H9 (cell line): ENCODE measurements at regions not wholly inside any gene's neighbourhood (a gene's known extent, or its start where the extent isn't known, plus 50 kb on each side); places are given as distances from the start of the nearest gene placed in this dataset.
A peak's percentile ranks its signal among the peaks of the same experiment; 100 is the strongest.
"Not testable (repeated sequence)": the region's sequence is repeated elsewhere in the genome, so short reads cannot be mapped to it uniquely, and the experiment has no call there.

ENCODE experiments used
- DNase-seq: peaks from one replicate; pipeline ENCODE4 v3.0.0-alpha.2; 2017
- H2AFZ ChIP-seq: one replicate; pipeline ENCODE4 v1.6.1; 2013; ENCODE audit warnings: mild to moderate bottlenecking, low read length, control low read depth, moderate library complexity
- H2AK5ac ChIP-seq: 2 replicates; pipeline ENCODE4 v1.6.1; 2013; ENCODE audit warnings: low read length, control low read depth, mixed read lengths; ENCODE audit not compliant: insufficient read length
- H2BK120ac ChIP-seq: one replicate; pipeline ENCODE4 v1.6.1; 2013; ENCODE audit warnings: low read depth, mild to moderate bottlenecking, low read length, control low read depth, inconsistent platforms; ENCODE audit not compliant: poor library complexity, severe bottlenecking
- H2BK12ac ChIP-seq: 2 replicates; pipeline ENCODE4 v1.6.1; 2013; ENCODE audit warnings: low read length, control low read depth, mixed read lengths, low read depth; ENCODE audit not compliant: insufficient read length
- H2BK15ac ChIP-seq: 2 replicates; pipeline ENCODE4 v1.6.1; 2013; ENCODE audit warnings: low read depth, low read length, control low read depth
- H2BK20ac ChIP-seq: one replicate; pipeline ENCODE4 v1.6.1; 2013; ENCODE audit warnings: low read depth, mild to moderate bottlenecking, low read length, control low read depth, inconsistent platforms; ENCODE audit not compliant: poor library complexity, severe bottlenecking
- H2BK5ac ChIP-seq: 2 replicates; pipeline ENCODE4 v1.6.1; 2013; ENCODE audit warnings: low read length, control low read depth, mixed read lengths; ENCODE audit not compliant: insufficient read length
- H3K14ac ChIP-seq: 2 replicates; pipeline ENCODE4 v1.6.1; 2013; ENCODE audit warnings: low read length, control low read depth; ENCODE audit not compliant: insufficient read depth
- H3K18ac ChIP-seq: 2 replicates; pipeline ENCODE4 v1.6.1; 2013; ENCODE audit warnings: low read depth, mild to moderate bottlenecking, mixed read lengths, low read length, control low read depth; ENCODE audit not compliant: insufficient read length
- H3K23ac ChIP-seq: 2 replicates; pipeline ENCODE4 v1.6.1; 2013; ENCODE audit warnings: low read length, control low read depth, mixed read lengths, low read depth; ENCODE audit not compliant: insufficient read length
- H3K23me2 ChIP-seq: 2 replicates; pipeline ENCODE4 v1.6.1; 2013; ENCODE audit warnings: low read depth, mild to moderate bottlenecking, mixed read lengths, low read length, control low read depth; ENCODE audit not compliant: insufficient read length, poor library complexity, severe bottlenecking
- H3K27ac ChIP-seq: 2 replicates; pipeline ENCODE4 v1.5.1; 2013; ENCODE audit warnings: low read length, control low read depth, mixed read lengths, low read depth; ENCODE audit not compliant: insufficient read length
- H3K27me3 ChIP-seq: 2 replicates; pipeline ENCODE4 v1.6.1; 2013; ENCODE audit warnings: low read length, control low read depth, inconsistent platforms; ENCODE audit not compliant: insufficient read depth
- H3K4ac ChIP-seq: 2 replicates; pipeline ENCODE4 v1.6.1; 2013; ENCODE audit warnings: low read depth, mild to moderate bottlenecking, control low read depth, inconsistent platforms, low read length, moderate library complexity
- H3K4me1 ChIP-seq: 2 replicates; pipeline ENCODE4 v1.6.1; 2013; ENCODE audit warnings: low read length, control low read depth, inconsistent platforms; ENCODE audit not compliant: insufficient read depth
- H3K4me2 ChIP-seq: 2 replicates; pipeline ENCODE4 v1.6.1; 2013; ENCODE audit warnings: low read length, control low read depth, mixed read lengths; ENCODE audit not compliant: insufficient read length, insufficient read depth
- H3K56ac ChIP-seq: 2 replicates; pipeline ENCODE4 v1.6.1; 2013; ENCODE audit warnings: low read depth, mild to moderate bottlenecking, mixed read lengths, low read length, control low read depth; ENCODE audit not compliant: insufficient read length
- H3K79me1 ChIP-seq: 2 replicates; pipeline ENCODE4 v1.6.1; 2013; ENCODE audit warnings: low read depth, mild to moderate bottlenecking, moderate library complexity, low read length, control low read depth, inconsistent platforms; ENCODE audit not compliant: insufficient read depth, poor library complexity, severe bottlenecking
- H3K79me2 ChIP-seq: 2 replicates; pipeline ENCODE4 v1.6.1; 2013; ENCODE audit warnings: low read length, control low read depth, inconsistent platforms; ENCODE audit not compliant: insufficient read depth
- H3K9ac ChIP-seq: 2 replicates; pipeline ENCODE4 v1.6.1; 2013; ENCODE audit warnings: low read length, control low read depth, mixed read lengths; ENCODE audit not compliant: insufficient read length; ENCODE audit errors: extremely low read depth
- H3K9me3 ChIP-seq: one replicate; pipeline ENCODE4 v1.6.1; 2013; ENCODE audit warnings: low read depth, low read length, inconsistent platforms; ENCODE audit not compliant: control insufficient read depth
- H3T11ph ChIP-seq: one replicate; pipeline ENCODE4 v1.6.1; 2013; ENCODE audit warnings: mild to moderate bottlenecking, low read length, control low read depth, inconsistent platforms
- H4K20me1 ChIP-seq: one replicate; pipeline ENCODE4 v1.6.1; 2013; ENCODE audit not compliant: control insufficient read depth, insufficient read length, insufficient read depth
- H4K5ac ChIP-seq: 2 replicates; pipeline ENCODE4 v1.6.1; 2013; ENCODE audit warnings: low read depth, mild to moderate bottlenecking, mixed read lengths, low read length, control low read depth; ENCODE audit not compliant: insufficient read length
- H4K8ac ChIP-seq: replicated peaks from 2 replicates; pipeline ENCODE4 v1.6.1; 2013; ENCODE audit warnings: low read length, control low read depth, mixed read lengths, low read depth; ENCODE audit not compliant: insufficient read length
- H4K91ac ChIP-seq: 2 replicates; pipeline ENCODE4 v1.6.1; 2013; ENCODE audit warnings: low read depth, mild to moderate bottlenecking, moderate library complexity, mixed read lengths, low read length, control low read depth; ENCODE audit not compliant: insufficient read length
- H3K27ac Mint-ChIP-seq, 3 experiments: 2 replicates in 2 of 3; 3 replicates in 1 of 3; pipeline ENCODE4 v1.8.0; 2020 to 2021; ENCODE audit warnings: mixed read lengths in 3 of 3, mild to moderate bottlenecking in 1 of 3, moderate library complexity in 1 of 3
- H3K27me3 Mint-ChIP-seq: 2 replicates; pipeline ENCODE4 v1.8.0; 2021; ENCODE audit warnings: low read depth, mild to moderate bottlenecking, moderate library complexity, mixed read lengths
- H3K36me3 Mint-ChIP-seq, 3 experiments: 2 replicates in 2 of 3; 3 replicates in 1 of 3; pipeline ENCODE4 v1.8.0; 2020 to 2021; ENCODE audit warnings: low read depth in 3 of 3, mixed read lengths in 3 of 3; ENCODE audit not compliant: insufficient read depth in 1 of 3
- H3K4me1 Mint-ChIP-seq, 2 experiments: 2 replicates each; pipeline ENCODE4 v1.8.0; 2020; ENCODE audit warnings: mixed read lengths in 2 of 2
- H3K4me3 Mint-ChIP-seq, 2 experiments: 2 replicates in 1 of 2; 3 replicates in 1 of 2; pipeline ENCODE4 v1.8.0; 2020 to 2021; ENCODE audit warnings: mild to moderate bottlenecking in 2 of 2, mixed read lengths in 2 of 2, moderate library complexity in 1 of 2
- H3K9me3 Mint-ChIP-seq, 2 experiments: 2 replicates in 1 of 2; 3 replicates in 1 of 2; pipeline ENCODE4 v1.8.0; 2020; ENCODE audit warnings: mild to moderate bottlenecking in 2 of 2, mixed read lengths in 2 of 2, moderate library complexity in 1 of 2
- WGBS: extraction: QIAGEN DNeasy Blood & Tissue Kit; methylation state at CpG from one replicate; pipeline ENCODE4 v1.1.7; 2013; ENCODE audit warnings: missing lambda C conversion rate, low lambda C conversion rate, mixed read lengths; ENCODE audit not compliant: insufficient read length; ENCODE audit errors: extremely low coverage; 5-methylcytosine and 5-hydroxymethylcytosine counted together

DNA sequence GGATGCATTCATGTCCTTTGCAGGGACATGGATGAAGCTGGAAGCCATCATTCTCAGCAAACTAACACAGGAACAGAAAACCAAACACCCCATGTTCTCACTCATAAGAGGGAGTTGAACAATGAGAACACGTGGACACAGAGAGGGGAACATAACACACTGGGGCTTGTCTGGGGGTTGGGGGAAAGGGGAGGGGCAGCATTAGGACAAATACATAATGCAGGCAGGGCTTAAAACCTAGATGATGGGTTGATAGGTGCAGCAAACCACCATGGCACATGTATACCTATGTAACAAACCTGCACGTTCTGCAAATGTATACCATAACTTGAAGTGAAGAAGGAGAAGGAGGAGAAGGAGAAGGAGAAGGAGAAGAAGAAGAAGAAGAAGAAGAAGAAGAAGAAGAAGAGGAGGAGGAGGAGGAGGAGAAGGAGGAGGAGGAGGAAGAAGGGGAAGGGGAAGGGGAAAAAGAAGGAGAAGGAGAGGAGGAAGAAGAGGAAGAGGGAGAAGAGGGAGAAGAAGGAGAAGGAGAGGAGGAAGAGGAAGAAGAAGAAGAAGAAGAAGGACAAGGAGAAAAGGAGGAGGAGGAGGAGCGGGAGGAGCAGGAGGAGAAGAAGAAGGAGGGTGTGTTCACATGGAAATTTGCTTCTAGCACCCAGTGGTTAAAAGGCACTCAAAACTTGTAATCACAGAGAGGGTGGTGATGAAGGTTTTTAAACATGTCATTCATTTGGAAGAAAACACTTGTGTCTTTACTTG lies 133.5 kb upstream of the TPTE start:
- H2AK5ac ChIP-seq, H3K27ac ChIP-seq, H3K27me3 ChIP-seq, H3K9me3 Mint-ChIP-seq, H3K79me1 ChIP-seq, H3K18ac ChIP-seq, H2BK12ac ChIP-seq, H2BK20ac ChIP-seq, H4K8ac ChIP-seq, H3K36me3 Mint-ChIP-seq, H4K91ac ChIP-seq, DNase-seq, H3K4ac ChIP-seq, H3K79me2 ChIP-seq, H3K27me3 Mint-ChIP-seq, H3K4me2 ChIP-seq, H2BK120ac ChIP-seq, H2AFZ ChIP-seq, H3K27ac Mint-ChIP-seq, H2BK15ac ChIP-seq, H3K9ac ChIP-seq, H3T11ph ChIP-seq, H3K14ac ChIP-seq, H3K4me3 Mint-ChIP-seq, H3K23ac ChIP-seq, H4K20me1 ChIP-seq, H2BK5ac ChIP-seq, H3K23me2 ChIP-seq, H4K5ac ChIP-seq, H3K56ac ChIP-seq, H3K4me1 Mint-ChIP-seq, H3K4me1 ChIP-seq: not testable (repeated sequence)
- WGBS = no CpG with 5 or more reads among the region's 3 CpGs
- H3K9me3 ChIP-seq = peaks cover 86% of the 10 kb centered on the region

GRCh38 chr21:10388625-10389024 lies 132.8 kb upstream of the TPTE start:
- not testable (repeated sequence) for H3T11ph ChIP-seq, H2AK5ac ChIP-seq, H3K27ac ChIP-seq, H4K20me1 ChIP-seq, H3K23me2 ChIP-seq, H3K9ac ChIP-seq, H3K9me3 Mint-ChIP-seq, H2BK12ac ChIP-seq, H3K27me3 Mint-ChIP-seq, H2BK15ac ChIP-seq, H2BK120ac ChIP-seq, H3K14ac ChIP-seq, H4K5ac ChIP-seq, H3K56ac ChIP-seq, H3K23ac ChIP-seq, H2BK5ac ChIP-seq, H3K4me1 ChIP-seq, H3K4me2 ChIP-seq, H3K4me3 Mint-ChIP-seq, H2BK20ac ChIP-seq, H3K4me1 Mint-ChIP-seq, H3K79me1 ChIP-seq, H3K79me2 ChIP-seq, H3K4ac ChIP-seq, H3K36me3 Mint-ChIP-seq, H3K18ac ChIP-seq, H3K27ac Mint-ChIP-seq, H4K8ac ChIP-seq, H4K91ac ChIP-seq, H3K27me3 ChIP-seq, H2AFZ ChIP-seq
- H3K9me3 ChIP-seq = peaks cover 85% of the 10 kb centered on the region
- WGBS = no CpG with 5 or more reads among the region's 9 CpGs
- DNase-seq = peak; percentile 10
